ENCODE measurements at regions not wholly inside any gene's neighbourhood (a gene's known extent, or its start where the extent isn't known, plus 50 kb on each side); places are given as distances from the start of the nearest gene placed in this dataset.

- DNase-seq, result no peak
- no peaks in the 10 kb centered on the region for H3K27me3 ChIP-seq
- H3K4me1 ChIP-seq, result no peaks in the 10 kb centered on the region
- H3K27ac ChIP-seq, result no peak overlapping the region
- H3K36me3 ChIP-seq, result no peaks in the 10 kb centered on the region
- no peaks in the 10 kb centered on the region for H3K9me3 ChIP-seq
- intact Hi-C loops (cut with DNase I), result no loop called here
- WGBS, 2 donors, result 89 to 90% methylated on average over 1 of the region's 1 CpG
- no peak overlapping the region for H3K4me3 ChIP-seq (replicated peaks in 1 of 3)
- TF ChIP-seq POLR2A (IDR thresholded peaks at IDR 0.05) (no peak), CTCF (IDR thresholded peaks at IDR 0.05) (no peak)
Measured at GRCh38 chr13:62280590-62280989, 864.9 kb upstream of the PCDH20 start.

DNA sequence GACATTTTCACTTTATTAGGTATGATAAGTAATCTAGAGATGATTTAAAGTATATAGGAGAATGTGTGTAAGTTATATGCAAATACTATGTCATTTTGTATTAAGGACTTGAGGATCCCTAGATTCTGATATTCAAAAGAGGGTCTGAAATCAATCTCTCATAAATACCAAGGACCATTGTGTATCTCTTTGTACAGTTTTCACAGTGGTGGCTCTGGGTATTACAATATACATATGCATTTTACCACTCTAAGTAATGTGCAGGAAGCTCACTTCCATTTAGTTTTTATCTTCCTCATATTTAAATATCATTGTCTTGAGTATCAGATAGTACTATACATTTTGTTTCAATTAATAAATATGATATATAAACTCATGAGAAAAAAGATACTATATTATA lies 862.6 kb upstream of the PCDH20 start:
- no peak for DNase-seq
- Histone ChIP-seq H3K36me3 (no peaks in the 10 kb centered on the region), H3K4me3 (replicated peaks in 1 of 3) (no peak overlapping the region), H3K27me3 (no peaks in the 10 kb centered on the region), H3K9me3 (no peaks in the 10 kb centered on the region), H3K4me1 (no peaks in the 10 kb centered on the region), H3K27ac (no peak overlapping the region)
- intact Hi-C loops (cut with DNase I), result no loop called here
- TF ChIP-seq CTCF (IDR thresholded peaks at IDR 0.05) (no peak), POLR2A (IDR thresholded peaks at IDR 0.05) (no peak)

DNA sequence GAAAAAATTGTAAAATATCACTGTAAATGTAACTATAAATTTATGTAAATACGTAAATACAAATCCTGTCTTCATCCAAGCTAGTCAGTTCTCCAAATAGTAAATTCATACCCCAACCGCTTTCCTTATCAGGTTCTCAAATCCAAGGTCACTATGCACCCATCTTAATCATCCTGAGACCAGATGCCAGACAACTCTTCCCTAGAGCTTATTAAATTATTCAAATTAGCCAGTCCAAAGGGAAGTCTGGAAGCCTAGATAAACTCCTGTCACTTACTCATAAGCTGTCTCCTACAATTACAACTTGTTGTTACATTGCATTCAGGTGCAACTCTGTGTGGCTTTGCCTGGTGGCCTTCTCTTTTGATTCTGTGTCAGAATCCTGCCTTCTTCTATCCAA lies 836.1 kb upstream of the PCDH20 start:
- H3K4me1 ChIP-seq, result no peaks in the 10 kb centered on the region
- H3K36me3 ChIP-seq, result no peaks in the 10 kb centered on the region
- H3K27ac ChIP-seq, result no peak overlapping the region
- 91 to 95% methylated on average over 2 of the region's 2 CpGs for WGBS, 2 donors
- intact Hi-C loops (cut with DNase I), result no loop called here
- no peak for TF ChIP-seq CTCF (IDR thresholded peaks at IDR 0.05)
- no peak for TF ChIP-seq POLR2A (IDR thresholded peaks at IDR 0.05)
- no peak overlapping the region for H3K4me3 ChIP-seq (replicated peaks in 1 of 3)
- H3K27me3 ChIP-seq, result no peaks in the 10 kb centered on the region
- no peaks in the 10 kb centered on the region for H3K9me3 ChIP-seq
- no peak for DNase-seq

DNA sequence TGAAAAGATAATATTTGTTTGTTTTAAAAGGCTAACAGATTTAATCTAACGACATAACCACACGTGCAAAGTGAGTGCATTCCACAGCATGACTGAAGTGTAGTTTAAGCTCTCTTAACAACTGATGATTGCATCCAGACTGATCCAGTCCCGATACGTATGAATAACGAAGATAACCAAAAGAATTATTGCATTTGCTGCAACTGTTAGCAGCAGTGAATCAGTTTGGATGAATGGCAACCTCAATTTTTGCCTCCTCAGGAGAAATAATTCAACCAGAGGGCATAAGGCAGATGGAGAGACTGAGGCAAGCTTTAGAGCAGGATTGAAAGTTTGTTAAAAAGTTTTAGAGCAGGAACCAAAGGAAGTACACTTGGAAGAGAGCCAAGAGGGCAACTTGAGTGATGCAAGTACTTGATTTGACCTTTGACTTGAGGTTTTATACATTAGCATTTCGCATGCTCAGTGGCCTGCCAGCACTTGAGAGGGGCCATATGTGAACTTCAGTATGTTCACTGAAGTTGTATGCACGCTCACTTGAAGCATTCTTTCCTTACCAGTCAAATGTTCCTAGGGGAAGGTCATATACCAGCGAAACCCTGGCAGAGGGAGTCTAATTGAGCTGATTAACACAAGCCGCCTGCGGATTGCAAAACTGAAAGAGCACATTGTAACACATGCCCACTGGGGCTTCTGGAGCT lies 835.0 kb upstream of the PCDH20 start:
- H3K27ac ChIP-seq, result no peak overlapping the region
- 53 to 56% methylated on average over 10 of the region's 10 CpGs for WGBS, 2 donors
- no peak overlapping the region for H3K4me3 ChIP-seq (replicated peaks in 1 of 3)
- no peaks in the 10 kb centered on the region for H3K27me3 ChIP-seq
- DNase-seq, result no peak
- TF ChIP-seq CTCF (IDR thresholded peaks at IDR 0.05) (no peak), POLR2A (IDR thresholded peaks at IDR 0.05) (no peak)
- H3K4me1 ChIP-seq, result no peaks in the 10 kb centered on the region
- H3K9me3 ChIP-seq, result no peaks in the 10 kb centered on the region
- no peaks in the 10 kb centered on the region for H3K36me3 ChIP-seq
- intact Hi-C loops (cut with DNase I), result no loop called here

DNA sequence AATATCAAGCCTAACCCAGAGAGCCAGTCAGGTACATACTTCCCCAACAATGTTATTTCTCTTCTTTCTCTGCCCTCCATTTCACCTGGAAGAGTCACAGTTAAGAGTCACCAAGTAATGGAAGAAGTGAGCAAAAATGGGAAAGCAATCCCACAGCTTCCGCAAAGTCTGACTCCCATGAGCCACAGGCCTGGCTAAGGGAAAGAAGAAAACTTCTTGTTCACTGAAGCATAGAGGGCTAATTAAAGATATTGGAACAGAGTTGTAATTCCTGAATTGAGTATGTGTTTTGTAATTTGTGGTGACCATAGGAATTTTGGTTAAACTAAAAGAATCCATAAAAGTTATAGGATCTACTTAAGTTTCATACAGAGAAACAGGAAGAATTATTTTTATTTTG lies 830.9 kb upstream of the PCDH20 start:
- no peak for DNase-seq
- Histone ChIP-seq H3K27ac (no peak overlapping the region), H3K27me3 (no peaks in the 10 kb centered on the region), H3K4me3 (replicated peaks in 1 of 3) (no peak overlapping the region), H3K36me3 (no peaks in the 10 kb centered on the region), H3K9me3 (no peaks in the 10 kb centered on the region), H3K4me1 (no peaks in the 10 kb centered on the region)
- intact Hi-C loops (cut with DNase I), result no loop called here
- TF ChIP-seq POLR2A (IDR thresholded peaks at IDR 0.05), result no peak
- no peak for TF ChIP-seq CTCF (IDR thresholded peaks at IDR 0.05)
- 79 to 88% methylated on average over 1 of the region's 1 CpG for WGBS, 2 donors
